ENCODE measurements at regions not wholly inside any gene's neighbourhood (a gene's known extent, or its start where the extent isn't known, plus 50 kb on each side); places are given as distances from the start of the nearest gene placed in this dataset.
"Not testable (repeated sequence)": the region's sequence is repeated elsewhere in the genome, so short reads cannot be mapped to it uniquely, and the experiment has no call there.

DNA sequence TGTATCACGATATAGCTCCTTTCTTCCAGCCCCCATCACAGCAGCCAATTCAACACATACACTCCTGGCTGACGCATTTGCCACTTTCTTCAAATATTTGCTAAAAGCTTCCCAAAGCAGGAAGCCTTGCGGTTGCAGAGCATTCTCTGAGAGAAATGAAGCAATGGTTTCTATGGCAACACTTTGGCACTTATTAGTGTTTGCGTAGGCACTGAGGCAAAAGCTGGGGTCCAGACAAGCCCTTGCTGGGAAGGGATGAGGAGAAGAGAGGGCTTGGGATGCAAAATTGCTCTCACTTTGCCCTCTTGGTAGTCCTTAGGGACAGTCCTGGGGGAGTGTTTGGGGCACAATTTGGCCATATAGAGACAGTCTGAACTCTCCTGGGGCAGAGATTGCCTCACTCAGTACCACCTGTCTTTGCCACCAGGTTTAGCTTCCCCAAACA lies 55.0 kb upstream of the PAK3 start:
- no peak for TF ChIP-seq Cebpa-rat (IDR thresholded peaks at IDR 0.05)
- H3K27me3 ChIP-seq = peaks cover 95% of the 10 kb centered on the region
- no peaks in the 10 kb centered on the region for H3K36me3 ChIP-seq
- no peak overlapping the region for H3K9ac ChIP-seq
- no peak overlapping the region for H3K4me3 ChIP-seq
- H3K9me3 ChIP-seq = no peaks in the 10 kb centered on the region
- no peaks in the 10 kb centered on the region; the same call in 1 of the 2 replicates for H4K20me1 ChIP-seq
- H3K4me1 ChIP-seq = no peaks in the 10 kb centered on the region
- H3K4me2 ChIP-seq = no peak overlapping the region
- H3K27ac ChIP-seq = no peak overlapping the region

DNA sequence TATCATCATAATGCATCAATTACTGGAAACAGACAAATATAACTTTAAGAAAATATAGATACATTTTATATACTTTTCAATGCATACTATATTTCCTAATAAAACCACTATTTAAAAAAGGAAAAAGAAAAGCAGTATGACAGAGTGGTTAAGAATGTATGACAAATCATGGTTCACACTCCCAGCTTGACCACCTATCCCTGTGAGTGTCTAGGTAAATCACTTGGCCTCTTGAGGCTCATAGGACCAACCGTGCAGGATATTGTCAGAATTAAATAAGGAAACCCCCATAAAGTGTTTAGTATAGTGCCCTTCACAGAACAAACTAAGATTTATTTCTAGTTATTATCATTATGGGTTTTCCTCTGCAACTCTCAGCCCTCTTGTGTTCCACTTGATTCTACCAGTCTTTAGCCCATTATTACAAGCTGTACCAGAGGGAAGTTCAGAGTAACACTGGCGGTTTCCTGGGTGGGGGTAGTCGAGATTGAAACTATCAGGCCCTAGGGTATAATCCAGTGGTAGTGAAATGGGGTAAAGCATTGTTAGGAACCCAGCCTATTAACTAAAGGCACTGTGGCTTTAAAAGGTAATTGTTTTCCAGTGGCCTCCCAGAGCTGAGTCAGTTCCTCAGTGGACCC lies 55.5 kb upstream of the PAK3 start:
- H3K9me3 ChIP-seq = no peaks in the 10 kb centered on the region
- H3K4me2 ChIP-seq = no peak overlapping the region
- no peak overlapping the region for H3K9ac ChIP-seq
- H3K4me3 ChIP-seq = no peak overlapping the region
- H3K36me3 ChIP-seq = no peaks in the 10 kb centered on the region
- H3K4me1 ChIP-seq = no peaks in the 10 kb centered on the region
- no peaks in the 10 kb centered on the region; the same call in 1 of the 2 replicates for H4K20me1 ChIP-seq
- H3K27ac ChIP-seq = no peak overlapping the region
- peaks cover 95% of the 10 kb centered on the region for H3K27me3 ChIP-seq
- no peak for TF ChIP-seq Cebpa-rat (IDR thresholded peaks at IDR 0.05)

DNA sequence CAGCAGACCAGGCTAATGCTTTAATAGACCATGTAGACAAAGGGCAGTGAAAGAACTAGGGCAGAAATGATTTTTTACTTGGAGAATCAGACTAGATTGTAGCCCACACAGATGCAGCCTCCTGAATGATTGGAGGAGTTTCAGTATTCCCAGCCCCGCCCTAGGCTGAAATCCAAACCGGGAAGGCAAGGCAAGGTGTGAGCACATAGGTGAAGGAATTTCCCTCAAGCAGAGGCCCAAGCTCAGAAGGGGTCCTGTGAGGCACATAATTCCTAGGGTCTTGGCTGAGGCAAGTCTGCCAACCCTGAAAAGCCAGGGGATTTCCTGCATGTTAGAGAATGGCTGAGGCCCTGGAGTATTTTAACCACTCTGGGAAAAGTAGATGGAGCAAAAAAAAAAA lies 56.4 kb upstream of the PAK3 start:
- Histone ChIP-seq H3K27ac (no peak overlapping the region), H3K4me1 (no peaks in the 10 kb centered on the region), H3K9me3 (no peaks in the 10 kb centered on the region), H3K27me3 (peaks cover 95% of the 10 kb centered on the region), H3K4me2 (no peak overlapping the region), H3K4me3 (no peak overlapping the region), H3K36me3 (no peaks in the 10 kb centered on the region), H3K9ac (no peak overlapping the region), H4K20me1 (no peaks in the 10 kb centered on the region; the same call in 1 of the 2 replicates)
- no peak for TF ChIP-seq Cebpa-rat (IDR thresholded peaks at IDR 0.05)

DNA sequence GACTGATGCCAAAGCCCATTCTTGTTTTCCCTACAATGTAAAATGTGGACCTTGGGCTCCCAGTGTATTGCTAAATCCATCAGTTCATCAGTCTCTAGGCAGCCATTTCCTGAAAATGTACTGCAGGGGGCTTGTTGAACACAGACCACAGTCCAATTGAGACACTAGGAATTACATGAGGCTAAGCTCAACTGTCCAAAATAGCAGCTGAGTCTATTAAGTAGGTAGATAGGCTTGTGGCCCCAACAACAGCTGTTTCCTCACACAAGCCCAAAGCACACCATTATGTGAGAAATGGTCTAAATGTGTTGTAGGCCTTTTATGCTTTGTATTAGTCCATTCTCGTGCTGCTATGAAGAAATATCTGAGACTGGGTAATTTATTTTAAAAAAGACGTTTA lies 60.0 kb upstream of the PAK3 start:
- Histone ChIP-seq H3K27ac (no peak overlapping the region), H3K4me3 (no peak overlapping the region), H4K20me1 (no peaks in the 10 kb centered on the region), H3K4me2 (no peak overlapping the region), H3K9me3 (no peaks in the 10 kb centered on the region), H3K4me1 (no peaks in the 10 kb centered on the region), H3K27me3 (peaks cover 97% of the 10 kb centered on the region), H3K36me3 (no peaks in the 10 kb centered on the region), H3K9ac (no peak overlapping the region)
- TF ChIP-seq Cebpa-rat (IDR thresholded peaks at IDR 0.05) = no peak

DNA sequence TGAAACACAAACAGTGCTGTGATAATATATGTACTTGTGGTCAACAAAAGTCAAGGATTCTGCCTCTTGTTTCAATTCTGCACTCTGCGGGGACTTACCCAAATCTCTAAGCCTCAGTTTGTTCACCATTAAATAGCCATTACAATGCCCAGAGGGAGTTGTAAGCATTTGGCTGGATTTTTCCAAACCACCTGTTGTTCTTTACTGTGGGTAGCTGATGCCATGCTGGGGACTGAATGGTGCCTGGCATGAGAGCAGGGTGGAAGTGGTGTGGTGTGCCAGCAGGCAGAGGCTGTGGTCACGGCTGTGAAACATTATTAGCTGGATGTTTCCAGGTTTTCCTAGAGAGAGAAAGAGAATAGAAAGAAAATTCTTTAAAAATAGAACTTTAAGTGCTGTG lies 60.7 kb upstream of the PAK3 start:
- Histone ChIP-seq H3K4me3 (no peak overlapping the region), H3K4me2 (no peak overlapping the region), H3K27ac (no peak overlapping the region), H4K20me1 (no peaks in the 10 kb centered on the region), H3K27me3 (peaks cover 97% of the 10 kb centered on the region), H3K36me3 (no peaks in the 10 kb centered on the region), H3K9ac (no peak overlapping the region), H3K4me1 (no peaks in the 10 kb centered on the region), H3K9me3 (no peaks in the 10 kb centered on the region)
- TF ChIP-seq Cebpa-rat (IDR thresholded peaks at IDR 0.05) = no peak

DNA sequence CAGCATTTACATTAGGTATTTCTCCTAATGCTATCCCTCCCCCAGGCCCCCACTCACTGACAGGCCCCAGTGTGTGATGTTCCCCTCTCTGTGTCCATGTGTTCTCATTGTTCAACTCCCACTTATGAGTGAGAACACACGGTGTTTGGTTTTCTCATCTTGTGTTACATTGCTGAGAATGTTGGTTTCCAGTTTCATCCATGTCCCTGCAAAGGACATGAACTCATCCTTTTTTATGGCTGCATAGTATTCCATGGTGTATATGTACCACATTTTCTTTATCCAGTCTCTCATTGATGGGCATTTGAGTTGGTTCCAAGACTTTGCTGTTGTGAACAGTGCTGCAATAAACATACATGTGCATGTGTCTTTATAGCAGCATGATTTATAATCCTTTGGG lies 73.0 kb upstream of the PAK3 start:
- H3K27me3 ChIP-seq = peaks cover 29% of the 10 kb centered on the region
- H4K20me1 ChIP-seq, H3K27ac ChIP-seq, H3K4me3 ChIP-seq, H3K36me3 ChIP-seq, H3K4me2 ChIP-seq, H3K4me1 ChIP-seq, H3K9me3 ChIP-seq, H3K9ac ChIP-seq: not testable (repeated sequence)

DNA sequence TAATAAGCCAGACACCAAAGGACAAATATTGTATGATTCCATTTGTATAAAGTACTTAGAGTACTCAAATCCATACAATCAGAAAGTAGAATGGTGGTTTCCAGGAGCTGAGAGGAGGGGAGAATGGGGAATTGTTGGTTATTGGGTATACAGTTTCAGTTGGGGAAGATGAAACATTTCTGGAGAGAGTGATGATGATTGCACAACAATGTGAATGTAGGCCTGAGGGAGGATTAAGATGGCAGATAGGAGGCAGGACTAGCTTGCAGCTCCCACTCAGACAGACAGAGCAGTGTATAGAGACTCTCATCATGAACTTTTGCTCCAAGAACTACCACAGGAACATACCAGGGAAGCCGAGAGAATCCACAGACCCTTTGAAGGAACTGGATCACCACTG lies 75.7 kb upstream of the PAK3 start:
- no peaks in the 10 kb centered on the region for H3K36me3 ChIP-seq
- H3K9me3 ChIP-seq = no peaks in the 10 kb centered on the region
- no peak overlapping the region for H3K4me3 ChIP-seq
- H3K4me1 ChIP-seq = no peaks in the 10 kb centered on the region
- H3K27ac ChIP-seq = no peak overlapping the region
- no peak overlapping the region for H3K9ac ChIP-seq
- no peak overlapping the region for H3K4me2 ChIP-seq
- no peak for TF ChIP-seq Cebpa-rat (IDR thresholded peaks at IDR 0.05)
- peaks cover 37% of the 10 kb centered on the region for H3K27me3 ChIP-seq
- no peaks in the 10 kb centered on the region for H4K20me1 ChIP-seq

DNA sequence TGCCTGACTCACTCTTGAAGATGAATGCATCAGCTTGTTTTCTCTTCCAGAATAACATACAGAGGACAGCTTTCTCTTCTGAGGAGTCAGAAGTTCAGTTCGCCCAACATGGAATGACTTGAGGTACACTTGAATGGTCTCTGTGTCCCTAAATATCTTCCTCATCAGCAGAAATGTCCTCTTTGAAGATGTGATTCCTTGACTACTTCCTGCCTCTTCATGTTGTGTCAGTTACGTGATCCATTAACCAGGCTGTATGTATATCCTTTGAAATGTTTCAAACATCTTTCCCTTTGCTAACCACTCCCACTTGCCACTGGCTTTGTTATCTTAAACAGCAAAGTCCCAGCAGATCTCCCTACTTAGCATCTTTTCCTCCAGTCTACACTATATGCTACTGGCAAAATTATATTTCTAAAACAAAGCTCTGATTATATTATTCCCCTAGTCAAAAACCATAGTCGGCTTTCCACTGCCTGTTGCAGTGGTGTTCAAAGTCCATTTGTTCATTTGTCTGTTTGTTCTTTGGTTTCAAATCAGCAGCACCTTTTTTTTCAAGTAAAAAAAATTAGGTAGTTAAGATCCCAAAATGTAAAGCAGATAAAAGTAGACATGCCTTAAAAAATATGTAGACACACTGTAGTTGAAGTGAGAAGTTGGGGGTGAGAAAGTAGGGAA lies 82.1 kb upstream of the PAK3 start:
- no peak overlapping the region for H3K4me3 ChIP-seq
- peaks cover 77% of the 10 kb centered on the region for H3K27me3 ChIP-seq
- H4K20me1 ChIP-seq = no peaks in the 10 kb centered on the region
- no peak overlapping the region for H3K9ac ChIP-seq
- no peaks in the 10 kb centered on the region for H3K9me3 ChIP-seq
- H3K4me1 ChIP-seq = no peaks in the 10 kb centered on the region
- no peak overlapping the region for H3K4me2 ChIP-seq
- H3K27ac ChIP-seq = no peak overlapping the region
- no peak for TF ChIP-seq Cebpa-rat (IDR thresholded peaks at IDR 0.05)
- H3K36me3 ChIP-seq = no peaks in the 10 kb centered on the region

DNA sequence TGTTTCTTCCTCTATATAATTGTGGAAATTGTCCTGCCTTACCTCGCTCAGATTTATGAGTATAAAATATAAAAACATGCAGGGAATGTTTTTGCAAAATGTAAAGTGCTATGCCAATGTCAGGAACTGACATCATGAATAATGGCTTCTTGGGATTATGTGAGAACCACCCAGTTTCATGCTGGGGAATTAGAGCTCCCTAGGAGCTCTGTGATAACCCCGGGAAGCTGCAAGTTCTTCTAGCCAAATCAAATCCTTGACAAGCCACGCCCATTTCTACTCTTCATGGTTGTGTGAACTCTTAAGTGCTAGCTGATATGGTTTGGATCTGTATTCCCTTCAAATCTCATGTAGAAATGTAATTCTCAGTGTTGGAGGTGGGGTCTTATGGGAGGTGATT lies 85.9 kb upstream of the PAK3 start:
- H3K9me3 ChIP-seq = no peaks in the 10 kb centered on the region
- peaks cover 97% of the 10 kb centered on the region for H3K27me3 ChIP-seq
- no peak overlapping the region for H3K4me2 ChIP-seq
- TF ChIP-seq Cebpa-rat (IDR thresholded peaks at IDR 0.05) = no peak
- no peaks in the 10 kb centered on the region for H3K4me1 ChIP-seq
- H3K4me3 ChIP-seq = no peak overlapping the region
- H3K36me3 ChIP-seq = no peaks in the 10 kb centered on the region
- no peaks in the 10 kb centered on the region for H4K20me1 ChIP-seq
- H3K9ac ChIP-seq = no peak overlapping the region
- no peak overlapping the region for H3K27ac ChIP-seq

DNA sequence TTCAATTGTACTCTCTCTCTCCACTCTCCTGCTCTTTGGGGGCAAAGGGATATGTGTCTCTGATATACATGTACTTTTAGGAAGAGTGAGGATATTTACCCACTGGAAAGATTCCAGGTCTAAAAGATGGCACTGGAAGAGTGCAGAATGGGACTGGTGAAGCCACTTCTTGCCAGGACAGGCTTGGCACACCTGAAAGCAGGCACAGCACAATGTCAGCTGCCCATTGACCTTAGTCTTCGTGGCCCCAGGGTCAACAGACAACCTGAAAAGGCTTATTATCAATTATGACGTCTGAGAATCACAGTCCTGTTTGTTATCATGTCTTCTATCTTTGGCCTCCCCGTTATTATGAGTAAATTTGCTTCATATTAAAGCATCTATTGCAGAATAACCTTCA lies 86.7 kb upstream of the PAK3 start:
- no peaks in the 10 kb centered on the region for H3K9me3 ChIP-seq
- H3K27ac ChIP-seq = no peak overlapping the region
- TF ChIP-seq Cebpa-rat (IDR thresholded peaks at IDR 0.05) = no peak
- H4K20me1 ChIP-seq = no peaks in the 10 kb centered on the region
- H3K4me2 ChIP-seq = no peak overlapping the region
- no peak overlapping the region for H3K9ac ChIP-seq
- H3K4me1 ChIP-seq = no peaks in the 10 kb centered on the region
- no peaks in the 10 kb centered on the region for H3K36me3 ChIP-seq
- H3K4me3 ChIP-seq = no peak overlapping the region
- peaks cover 100% of the 10 kb centered on the region for H3K27me3 ChIP-seq
